22Rv1 (cell line): ENCODE measurements at regions not wholly inside any gene's neighbourhood (a gene's known extent, or its start where the extent isn't known, plus 50 kb on each side); places are given as distances from the start of the nearest gene placed in this dataset.

ENCODE experiments used
- ZFX ChIP-seq: fragments of 450-650 bp; IDR thresholded peaks from 2 replicates; pipeline ENCODE4 v1.6.1; 2017; ENCODE audit warnings: antibody characterized with exemption, borderline replicate concordance
- TF ChIP-seq, protein P1 (sequence below): fragments of 450-650 bp; IDR thresholded peaks from 2 replicates; pipeline ENCODE4 v1.5.1; 2017; ENCODE audit warnings: mild to moderate bottlenecking

- TF ChIP-seq, protein P1, sequence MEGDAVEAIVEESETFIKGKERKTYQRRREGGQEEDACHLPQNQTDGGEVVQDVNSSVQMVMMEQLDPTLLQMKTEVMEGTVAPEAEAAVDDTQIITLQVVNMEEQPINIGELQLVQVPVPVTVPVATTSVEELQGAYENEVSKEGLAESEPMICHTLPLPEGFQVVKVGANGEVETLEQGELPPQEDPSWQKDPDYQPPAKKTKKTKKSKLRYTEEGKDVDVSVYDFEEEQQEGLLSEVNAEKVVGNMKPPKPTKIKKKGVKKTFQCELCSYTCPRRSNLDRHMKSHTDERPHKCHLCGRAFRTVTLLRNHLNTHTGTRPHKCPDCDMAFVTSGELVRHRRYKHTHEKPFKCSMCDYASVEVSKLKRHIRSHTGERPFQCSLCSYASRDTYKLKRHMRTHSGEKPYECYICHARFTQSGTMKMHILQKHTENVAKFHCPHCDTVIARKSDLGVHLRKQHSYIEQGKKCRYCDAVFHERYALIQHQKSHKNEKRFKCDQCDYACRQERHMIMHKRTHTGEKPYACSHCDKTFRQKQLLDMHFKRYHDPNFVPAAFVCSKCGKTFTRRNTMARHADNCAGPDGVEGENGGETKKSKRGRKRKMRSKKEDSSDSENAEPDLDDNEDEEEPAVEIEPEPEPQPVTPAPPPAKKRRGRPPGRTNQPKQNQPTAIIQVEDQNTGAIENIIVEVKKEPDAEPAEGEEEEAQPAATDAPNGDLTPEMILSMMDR: no peak
- no peak for TF ChIP-seq ZFX
Observed at GRCh38 chr2:122927710-122928557, 1097.2 kb upstream of the CNTNAP5 start.
